BJ (cell line): ENCODE measurements at regions not wholly inside any gene's neighbourhood (a gene's known extent, or its start where the extent isn't known, plus 50 kb on each side); places are given as distances from the start of the nearest gene placed in this dataset.
"Not testable (repeated sequence)": the region's sequence is repeated elsewhere in the genome, so short reads cannot be mapped to it uniquely, and the experiment has no call there.

Source experiments
- CTCF ChIA-PET: fragments of 350-600 bp; formaldehyde crosslinking; extraction: SDS; loops from one replicate; lab custom pipeline; 2021; ENCODE audit warnings: antibody characterized with exemption, inconsistent platforms; lab: Yijun Ruan, JAX
- POLR2A ChIA-PET: fragments of 300-600 bp; sonication (Branson Sonifier 250); formaldehyde crosslinking; extraction: SDS; loops from one replicate; lab custom pipeline; 2021; ENCODE audit warnings: antibody characterized with exemption; lab: Charles Lee
- DNase-seq: peaks from one replicate; pipeline ENCODE4 v3.0.0-alpha.2; 2011; ENCODE audit warnings: low read depth
- H3K27me3 ChIP-seq: 2 replicates; pipeline ENCODE4 v1.6.0; 2011; ENCODE audit warnings: low read length; ENCODE audit not compliant: control insufficient read depth, insufficient read depth
- H3K36me3 ChIP-seq: 2 replicates; pipeline ENCODE4 v1.5.1; 2011; ENCODE audit warnings: low read length; ENCODE audit not compliant: control insufficient read depth, insufficient read depth
- H3K4me3 ChIP-seq: 2 replicates; pipeline ENCODE4 v1.5.1; 2011; ENCODE audit warnings: low read depth, mild to moderate bottlenecking, control low read depth, low read length
- TF ChIP-seq, protein P1 (sequence below): IDR thresholded peaks from 2 replicates; pipeline ENCODE4 v1.5.1; 2011; ENCODE audit warnings: low read depth, mild to moderate bottlenecking, control low read depth, inconsistent platforms, low read length, moderate library complexity; ENCODE audit not compliant: insufficient read depth

DNA sequence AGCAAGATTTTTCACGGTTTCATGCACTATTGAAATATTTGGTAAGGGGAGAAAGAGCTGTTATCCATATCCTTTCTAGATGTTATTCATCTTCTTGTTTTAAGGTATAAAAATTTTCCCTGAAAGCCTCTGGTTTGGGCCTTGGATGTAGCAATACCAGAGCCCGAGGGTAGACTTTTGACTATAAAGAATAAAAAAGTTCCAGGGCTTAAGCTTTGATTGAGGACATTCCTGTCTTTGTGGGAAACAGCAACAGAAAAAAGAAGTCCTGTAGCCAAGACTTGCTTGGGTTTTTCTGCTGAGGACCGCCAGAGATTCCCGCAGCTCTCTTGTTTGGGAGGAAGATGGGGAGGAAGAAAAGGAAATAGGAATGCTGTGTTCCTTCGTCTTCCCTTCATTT is 440.0 kb upstream of the WWC1 start:
- TF ChIP-seq, protein P1, sequence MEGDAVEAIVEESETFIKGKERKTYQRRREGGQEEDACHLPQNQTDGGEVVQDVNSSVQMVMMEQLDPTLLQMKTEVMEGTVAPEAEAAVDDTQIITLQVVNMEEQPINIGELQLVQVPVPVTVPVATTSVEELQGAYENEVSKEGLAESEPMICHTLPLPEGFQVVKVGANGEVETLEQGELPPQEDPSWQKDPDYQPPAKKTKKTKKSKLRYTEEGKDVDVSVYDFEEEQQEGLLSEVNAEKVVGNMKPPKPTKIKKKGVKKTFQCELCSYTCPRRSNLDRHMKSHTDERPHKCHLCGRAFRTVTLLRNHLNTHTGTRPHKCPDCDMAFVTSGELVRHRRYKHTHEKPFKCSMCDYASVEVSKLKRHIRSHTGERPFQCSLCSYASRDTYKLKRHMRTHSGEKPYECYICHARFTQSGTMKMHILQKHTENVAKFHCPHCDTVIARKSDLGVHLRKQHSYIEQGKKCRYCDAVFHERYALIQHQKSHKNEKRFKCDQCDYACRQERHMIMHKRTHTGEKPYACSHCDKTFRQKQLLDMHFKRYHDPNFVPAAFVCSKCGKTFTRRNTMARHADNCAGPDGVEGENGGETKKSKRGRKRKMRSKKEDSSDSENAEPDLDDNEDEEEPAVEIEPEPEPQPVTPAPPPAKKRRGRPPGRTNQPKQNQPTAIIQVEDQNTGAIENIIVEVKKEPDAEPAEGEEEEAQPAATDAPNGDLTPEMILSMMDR, result no peak
- POLR2A ChIA-PET, result no interaction called here
- Histone ChIP-seq H3K36me3 (no peaks in the 10 kb centered on the region), H3K4me3 (no peak overlapping the region), H3K27me3 (no peaks in the 10 kb centered on the region)
- DNase-seq, result no peak
- CTCF ChIA-PET, result no interaction called here

DNA sequence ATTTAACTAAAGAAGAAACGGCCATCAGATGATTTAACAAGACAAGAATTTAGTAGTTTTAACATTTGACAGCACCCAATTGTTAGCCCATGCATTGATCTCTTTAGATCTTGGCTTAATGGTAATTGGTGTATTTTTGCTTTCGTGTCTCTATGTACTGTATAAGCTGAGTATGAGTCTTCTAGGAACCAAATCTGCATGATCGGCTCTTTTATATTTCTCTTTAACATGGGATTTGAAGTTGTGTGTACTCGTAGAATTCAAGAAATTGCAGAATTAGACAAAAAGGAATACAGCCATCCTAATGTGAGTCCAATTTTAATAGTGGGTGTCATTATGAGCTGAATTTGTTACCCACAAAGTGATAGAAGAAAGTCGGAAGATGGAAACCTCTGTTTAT is 438.9 kb upstream of the WWC1 start:
- Histone ChIP-seq H3K27me3 (no peaks in the 10 kb centered on the region), H3K4me3 (no peak overlapping the region), H3K36me3 (no peaks in the 10 kb centered on the region)
- DNase-seq, result no peak
- ChIA-PET CTCF (no interaction called here), POLR2A (no interaction called here)
- TF ChIP-seq, protein P1, result no peak

DNA sequence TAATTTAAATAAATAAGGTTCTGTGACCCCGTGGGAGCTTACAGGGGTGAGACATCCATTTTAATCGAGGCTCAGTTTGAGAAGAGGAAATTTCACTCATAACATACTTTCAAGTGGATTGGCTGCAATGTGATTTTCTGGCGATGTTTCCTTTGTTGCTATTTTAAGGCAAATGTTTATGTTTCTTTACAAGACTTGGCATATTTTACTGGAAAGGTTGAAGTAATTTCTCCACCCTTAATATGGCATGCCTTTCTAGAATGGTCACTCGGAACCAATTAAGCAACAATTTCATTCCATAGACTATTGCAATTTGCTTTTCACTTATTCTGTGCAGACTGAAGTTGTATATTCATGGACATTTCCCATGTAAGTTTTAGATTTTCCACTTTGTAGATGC is 438.0 kb upstream of the WWC1 start:
- H3K4me3 ChIP-seq, result no peak overlapping the region
- H3K27me3 ChIP-seq, result no peaks in the 10 kb centered on the region
- TF ChIP-seq, protein P1, result no peak
- no peaks in the 10 kb centered on the region for H3K36me3 ChIP-seq
- ChIA-PET CTCF (no interaction called here), POLR2A (no interaction called here)
- DNase-seq, result peak; percentile 69

DNA sequence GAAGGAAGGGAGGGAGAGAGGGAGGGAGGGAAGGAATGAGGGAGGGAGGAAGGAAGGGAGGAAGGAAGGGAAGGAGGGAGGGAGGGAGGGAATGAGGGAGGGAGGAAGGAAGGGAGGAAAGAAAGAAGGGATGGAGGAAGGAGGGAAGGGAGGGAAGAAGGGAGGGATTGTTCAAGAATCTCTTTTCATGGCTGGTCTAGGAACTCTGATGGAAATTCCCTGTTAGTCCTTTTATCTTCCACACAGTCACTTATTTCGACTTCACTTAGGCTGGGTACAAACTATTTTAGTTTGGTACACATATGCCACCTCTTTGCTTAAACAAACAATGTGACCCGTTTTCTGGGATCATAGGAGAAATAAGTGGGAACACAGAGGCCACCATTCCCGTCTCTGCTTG is 435.6 kb upstream of the WWC1 start:
- Histone ChIP-seq H3K27me3 (no peaks in the 10 kb centered on the region), H3K4me3 (no peak overlapping the region), H3K36me3 (no peaks in the 10 kb centered on the region)
- no peak for DNase-seq
- ChIA-PET POLR2A (no interaction called here), CTCF (interaction anchor here (1.5 kb wide), 1 partner anchor 12 kb away, joined by 6 read pairs; no protein-coding TSS in a partner anchor)
- TF ChIP-seq, protein P1, result no peak

DNA sequence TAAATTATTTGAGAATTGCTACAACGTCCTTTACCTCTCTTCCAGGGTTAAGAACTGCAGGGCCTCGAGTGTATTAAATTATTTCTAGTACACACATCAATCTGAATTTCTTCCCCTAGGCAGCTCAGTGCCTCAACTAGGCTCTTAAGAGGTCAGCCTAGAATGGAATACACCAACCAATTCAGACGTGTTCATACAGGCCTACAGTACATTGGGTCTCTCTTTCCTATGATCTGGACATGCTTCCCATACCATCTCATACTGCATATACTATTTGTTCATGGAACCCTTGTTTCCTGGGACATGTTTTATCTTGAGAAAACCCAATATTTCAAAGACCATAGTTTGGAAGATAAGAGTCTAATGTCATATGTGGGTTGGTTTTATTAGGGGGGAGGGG is 434.1 kb upstream of the WWC1 start:
- no peak for DNase-seq
- H3K36me3 ChIP-seq, result no peaks in the 10 kb centered on the region
- TF ChIP-seq, protein P1, result no peak
- POLR2A ChIA-PET, result no interaction called here
- H3K4me3 ChIP-seq, result no peak overlapping the region
- no peaks in the 10 kb centered on the region for H3K27me3 ChIP-seq
- CTCF ChIA-PET, result no interaction called here

DNA sequence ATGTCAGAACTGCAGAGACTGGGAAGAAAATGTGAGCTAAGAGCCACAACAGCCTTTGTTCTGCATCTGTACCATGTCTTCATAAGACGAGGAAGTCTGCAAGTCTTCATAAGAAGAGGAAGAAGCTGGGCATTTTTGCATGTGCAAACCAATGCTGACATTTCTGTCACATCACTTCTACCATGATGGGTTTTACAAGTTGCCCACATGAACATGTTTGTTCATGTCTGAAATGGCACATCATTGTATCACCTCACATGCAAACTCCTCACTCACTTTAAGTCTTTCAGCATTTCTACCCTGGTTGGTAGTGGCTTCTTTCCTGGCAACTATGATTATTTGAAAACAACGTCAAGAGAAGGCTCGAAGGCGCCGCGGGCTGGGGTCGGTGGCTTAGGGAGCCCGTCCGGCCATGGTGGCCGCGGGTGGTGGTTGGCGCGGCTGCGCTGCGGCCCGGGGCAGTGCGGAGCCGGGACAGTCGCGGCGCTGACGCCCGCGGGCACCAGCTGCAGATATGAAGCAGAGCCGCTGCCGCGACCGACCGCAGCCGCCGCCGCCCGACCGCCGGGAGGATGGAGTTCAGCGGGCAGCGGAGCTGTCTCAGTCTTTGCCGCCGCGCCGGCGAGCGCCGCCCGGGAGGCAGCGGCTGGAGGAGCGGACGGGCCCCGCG is 433.1 kb upstream of the WWC1 start:
- CTCF ChIA-PET, result interaction anchor here (0.5 kb wide), 1 partner anchor 938 kb away, joined by 4 read pairs; no protein-coding TSS in a partner anchor
- H3K36me3 ChIP-seq, POLR2A ChIA-PET, H3K27me3 ChIP-seq, DNase-seq, H3K4me3 ChIP-seq: not testable (repeated sequence)
